ENCODE measurements at regions not wholly inside any gene's neighbourhood (a gene's known extent, or its start where the extent isn't known, plus 50 kb on each side); places are given as distances from the start of the nearest gene placed in this dataset.

DNA sequence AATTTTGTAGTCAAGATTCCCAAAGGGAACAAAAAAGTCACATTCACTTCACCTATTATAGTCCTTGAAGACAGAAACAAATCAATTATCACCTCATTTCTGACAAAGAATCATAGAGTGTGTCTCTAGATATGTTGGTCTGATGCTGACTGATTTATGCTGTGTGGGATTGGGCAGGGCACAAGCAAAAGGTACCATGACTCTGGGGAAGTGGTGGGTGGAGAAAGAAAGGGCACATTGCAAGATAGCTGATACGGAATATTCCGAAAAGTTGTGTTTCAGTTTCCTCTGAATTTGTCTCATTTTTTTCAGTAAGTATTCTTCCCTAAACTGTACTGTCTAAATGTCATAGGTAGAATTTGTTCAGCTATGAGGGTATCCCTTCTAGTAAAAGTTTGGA lies 268.0 kb downstream of the MREG start:
- no peak overlapping the region for H3K4me3 ChIP-seq (ENCODE audit: low read length in 2 of 2)
- no peaks in the 10 kb centered on the region for H3K9me3 ChIP-seq (ENCODE audit: control insufficient read depth in 2 of 2, insufficient read depth in 1 of 2, low read length in 1 of 2)
- H3K36me3 ChIP-seq (ENCODE audit: control insufficient read depth in 2 of 2, insufficient read depth in 2 of 2, low read length in 1 of 2): no peaks in the 10 kb centered on the region
- H3K27me3 ChIP-seq (ENCODE audit: control insufficient read depth in 2 of 2, insufficient read depth in 1 of 2, low read length in 1 of 2): peaks cover 0 to 13% of the 10 kb centered on the region in 2 donors
- H3K4me1 ChIP-seq (ENCODE audit: control insufficient read depth in 2 of 2, insufficient read depth in 2 of 2, low read length in 2 of 2): peaks cover 0 to 11% of the 10 kb centered on the region in 2 donors
- H3K27ac ChIP-seq (ENCODE audit: low read depth in 1 of 2, low read length in 1 of 2): no peak overlapping the region
- 97% methylated on average over 2 of the region's 2 CpGs for WGBS
- DNase-seq (ENCODE audit: low read depth in 6 of 9, low spot score in 9 of 9): no peak

DNA sequence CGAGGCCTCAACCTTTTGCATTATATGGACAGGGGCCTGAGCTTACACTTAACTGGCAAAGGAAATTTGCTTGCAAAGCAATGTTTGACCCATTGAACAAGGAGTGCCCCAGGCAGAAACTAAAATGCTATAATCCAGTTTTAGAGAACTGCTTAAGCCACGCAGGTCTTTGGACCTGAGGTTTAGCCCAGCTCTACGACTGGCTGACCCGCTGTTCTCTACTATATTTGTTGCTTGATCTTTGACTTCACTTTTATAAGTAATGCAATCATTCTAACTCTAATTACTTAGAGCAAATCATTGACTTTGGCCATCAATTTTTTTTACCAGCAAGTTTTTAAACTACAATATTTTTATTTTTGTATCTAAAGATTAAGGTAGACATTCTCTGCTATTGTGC lies 268.8 kb downstream of the MREG start:
- Histone ChIP-seq H3K4me3 (ENCODE audit: low read length in 2 of 2) (no peak overlapping the region), H3K27me3 (ENCODE audit: control insufficient read depth in 2 of 2, insufficient read depth in 1 of 2, low read length in 1 of 2) (peaks cover 0 to 8% of the 10 kb centered on the region in 2 donors), H3K9me3 (ENCODE audit: control insufficient read depth in 2 of 2, insufficient read depth in 1 of 2, low read length in 1 of 2) (no peaks in the 10 kb centered on the region), H3K36me3 (ENCODE audit: control insufficient read depth in 2 of 2, insufficient read depth in 2 of 2, low read length in 1 of 2) (no peaks in the 10 kb centered on the region), H3K4me1 (ENCODE audit: control insufficient read depth in 2 of 2, insufficient read depth in 2 of 2, low read length in 2 of 2) (peaks cover 0 to 5% of the 10 kb centered on the region in 2 donors), H3K27ac (ENCODE audit: low read depth in 1 of 2, low read length in 1 of 2) (no peak overlapping the region)
- DNase-seq (ENCODE audit: low read depth in 6 of 9, low spot score in 9 of 9): no peak
- 98% methylated on average over 4 of the region's 4 CpGs for WGBS

- H3K36me3 ChIP-seq (ENCODE audit: control insufficient read depth in 2 of 2, insufficient read depth in 2 of 2, low read length in 1 of 2): no peaks in the 10 kb centered on the region
- H3K27ac ChIP-seq (ENCODE audit: low read depth in 1 of 2, low read length in 1 of 2): no peak overlapping the region
- no peaks in the 10 kb centered on the region for H3K27me3 ChIP-seq (ENCODE audit: control insufficient read depth in 2 of 2, insufficient read depth in 1 of 2, low read length in 1 of 2)
- no peak overlapping the region for H3K4me3 ChIP-seq (ENCODE audit: low read length in 2 of 2)
- H3K9me3 ChIP-seq (ENCODE audit: control insufficient read depth in 2 of 2, insufficient read depth in 1 of 2, low read length in 1 of 2): no peaks in the 10 kb centered on the region
- no peak for DNase-seq (ENCODE audit: low read depth in 6 of 9, low spot score in 9 of 9)
- peaks cover 0 to 4% of the 10 kb centered on the region in 2 donors for H3K4me1 ChIP-seq (ENCODE audit: control insufficient read depth in 2 of 2, insufficient read depth in 2 of 2, low read length in 2 of 2)
These were observed 270.3 kb downstream of the MREG start for GRCh38 chr2:215743066-215743465.

- DNase-seq (ENCODE audit: low read depth in 6 of 9, low spot score in 9 of 9): no peak
- Histone ChIP-seq H3K27ac (ENCODE audit: low read depth in 1 of 2, low read length in 1 of 2) (no peak overlapping the region), H3K4me1 (ENCODE audit: control insufficient read depth in 2 of 2, insufficient read depth in 2 of 2, low read length in 2 of 2) (no peaks in the 10 kb centered on the region), H3K36me3 (ENCODE audit: control insufficient read depth in 2 of 2, insufficient read depth in 2 of 2, low read length in 1 of 2) (no peaks in the 10 kb centered on the region), H3K27me3 (ENCODE audit: control insufficient read depth in 2 of 2, insufficient read depth in 1 of 2, low read length in 1 of 2) (no peaks in the 10 kb centered on the region), H3K9me3 (ENCODE audit: control insufficient read depth in 2 of 2, insufficient read depth in 1 of 2, low read length in 1 of 2) (no peaks in the 10 kb centered on the region), H3K4me3 (ENCODE audit: low read length in 2 of 2) (no peak overlapping the region)
- WGBS: 96% methylated on average over 2 of the region's 2 CpGs
These were observed 271.3 kb downstream of the MREG start for GRCh38 chr2:215742021-215742420.

GRCh38 chr2:215740071-215740470 lies 273.3 kb downstream of the MREG start:
- Histone ChIP-seq H3K4me1 (ENCODE audit: control insufficient read depth in 2 of 2, insufficient read depth in 2 of 2, low read length in 2 of 2) (no peaks in the 10 kb centered on the region), H3K36me3 (ENCODE audit: control insufficient read depth in 2 of 2, insufficient read depth in 2 of 2, low read length in 1 of 2) (no peaks in the 10 kb centered on the region), H3K27ac (ENCODE audit: low read depth in 1 of 2, low read length in 1 of 2) (no peak overlapping the region), H3K4me3 (ENCODE audit: low read length in 2 of 2) (no peak overlapping the region), H3K27me3 (ENCODE audit: control insufficient read depth in 2 of 2, insufficient read depth in 1 of 2, low read length in 1 of 2) (no peaks in the 10 kb centered on the region), H3K9me3 (ENCODE audit: control insufficient read depth in 2 of 2, insufficient read depth in 1 of 2, low read length in 1 of 2) (no peaks in the 10 kb centered on the region)
- 95% methylated on average over 6 of the region's 6 CpGs for WGBS
- DNase-seq (ENCODE audit: low read depth in 6 of 9, low spot score in 9 of 9): no peak

DNA sequence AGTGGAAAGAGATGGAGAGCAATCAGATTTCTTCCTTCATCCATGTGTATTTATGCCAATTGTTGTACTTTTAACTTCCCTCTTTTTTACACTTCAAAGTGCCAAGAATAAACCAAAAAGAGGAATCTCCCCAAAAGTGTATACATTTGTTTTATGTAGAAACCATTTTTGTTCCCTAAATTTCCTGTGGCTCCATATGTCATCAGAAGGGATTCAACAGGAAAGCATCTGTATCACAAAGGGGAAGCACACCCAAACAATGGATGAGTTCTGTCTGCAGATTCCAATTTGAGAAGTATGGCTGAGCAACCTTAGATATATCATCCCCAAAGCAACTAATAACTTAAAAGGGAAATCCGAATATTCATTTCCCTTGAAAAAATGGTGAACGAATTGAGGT lies 275.0 kb downstream of the MREG start:
- 95% methylated on average over 2 of the region's 2 CpGs for WGBS
- H3K27ac ChIP-seq (ENCODE audit: low read depth in 1 of 2, low read length in 1 of 2): no peak overlapping the region
- no peaks in the 10 kb centered on the region for H3K9me3 ChIP-seq (ENCODE audit: control insufficient read depth in 2 of 2, insufficient read depth in 1 of 2, low read length in 1 of 2)
- no peaks in the 10 kb centered on the region for H3K27me3 ChIP-seq (ENCODE audit: control insufficient read depth in 2 of 2, insufficient read depth in 1 of 2, low read length in 1 of 2)
- H3K36me3 ChIP-seq (ENCODE audit: control insufficient read depth in 2 of 2, insufficient read depth in 2 of 2, low read length in 1 of 2): no peaks in the 10 kb centered on the region
- H3K4me1 ChIP-seq (ENCODE audit: control insufficient read depth in 2 of 2, insufficient read depth in 2 of 2, low read length in 2 of 2): no peaks in the 10 kb centered on the region
- DNase-seq (ENCODE audit: low read depth in 6 of 9, low spot score in 9 of 9): no peak
- H3K4me3 ChIP-seq (ENCODE audit: low read length in 2 of 2): no peak overlapping the region

GRCh38 chr2:215737477-215737876 lies 275.9 kb downstream of the MREG start:
- no peaks in the 10 kb centered on the region for H3K36me3 ChIP-seq (ENCODE audit: control insufficient read depth in 2 of 2, insufficient read depth in 2 of 2, low read length in 1 of 2)
- no peak overlapping the region for H3K27ac ChIP-seq (ENCODE audit: low read depth in 1 of 2, low read length in 1 of 2)
- H3K9me3 ChIP-seq (ENCODE audit: control insufficient read depth in 2 of 2, insufficient read depth in 1 of 2, low read length in 1 of 2): no peaks in the 10 kb centered on the region
- no peaks in the 10 kb centered on the region for H3K4me1 ChIP-seq (ENCODE audit: control insufficient read depth in 2 of 2, insufficient read depth in 2 of 2, low read length in 2 of 2)
- DNase-seq (ENCODE audit: low read depth in 6 of 9, low spot score in 9 of 9): no peak
- 92% methylated on average over 3 of the region's 3 CpGs for WGBS
- no peaks in the 10 kb centered on the region for H3K27me3 ChIP-seq (ENCODE audit: control insufficient read depth in 2 of 2, insufficient read depth in 1 of 2, low read length in 1 of 2)
- no peak overlapping the region for H3K4me3 ChIP-seq (ENCODE audit: low read length in 2 of 2)

GRCh38 chr2:215736653-215737290 lies 276.6 kb downstream of the MREG start:
- 94% methylated on average over 4 of the region's 4 CpGs for WGBS
- no peaks in the 10 kb centered on the region for H3K36me3 ChIP-seq (ENCODE audit: control insufficient read depth in 2 of 2, insufficient read depth in 2 of 2, low read length in 1 of 2)
- no peak for DNase-seq (ENCODE audit: low read depth in 6 of 9, low spot score in 9 of 9)
- H3K27me3 ChIP-seq (ENCODE audit: control insufficient read depth in 2 of 2, insufficient read depth in 1 of 2, low read length in 1 of 2): no peaks in the 10 kb centered on the region
- no peaks in the 10 kb centered on the region for H3K4me1 ChIP-seq (ENCODE audit: control insufficient read depth in 2 of 2, insufficient read depth in 2 of 2, low read length in 2 of 2)
- no peak overlapping the region for H3K27ac ChIP-seq (ENCODE audit: low read depth in 1 of 2, low read length in 1 of 2)
- no peaks in the 10 kb centered on the region for H3K9me3 ChIP-seq (ENCODE audit: control insufficient read depth in 2 of 2, insufficient read depth in 1 of 2, low read length in 1 of 2)
- H3K4me3 ChIP-seq (ENCODE audit: low read length in 2 of 2): no peak overlapping the region

DNA sequence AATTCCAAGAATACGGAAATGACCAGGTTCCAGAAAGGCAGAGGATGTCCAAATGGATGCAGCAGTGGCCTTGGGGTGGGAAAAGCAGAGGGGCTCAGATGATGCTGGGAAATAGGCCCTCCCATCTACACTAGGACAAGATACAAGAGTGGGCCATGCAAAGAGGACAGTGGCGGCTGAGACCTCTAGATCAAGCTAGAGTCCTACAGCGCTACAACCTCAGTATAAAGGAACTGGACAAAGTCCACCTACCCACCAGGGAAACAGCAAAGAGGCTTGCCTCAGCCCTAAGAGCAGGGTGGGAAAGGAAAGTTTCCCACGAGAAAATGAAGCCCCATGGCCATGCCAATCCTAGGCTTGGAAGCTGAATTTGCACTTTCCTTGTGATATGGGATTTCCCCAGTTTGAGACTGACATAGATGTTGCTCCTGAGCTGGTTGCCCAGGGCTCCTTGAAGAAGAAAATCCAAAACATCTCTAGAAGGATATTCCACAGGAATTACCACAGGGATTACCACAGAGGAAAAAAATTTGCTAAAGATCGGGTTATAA lies 282.2 kb downstream of the MREG start:
- no peak overlapping the region for H3K4me3 ChIP-seq (ENCODE audit: low read length in 2 of 2)
- no peaks in the 10 kb centered on the region for H3K27me3 ChIP-seq (ENCODE audit: control insufficient read depth in 2 of 2, insufficient read depth in 1 of 2, low read length in 1 of 2)
- no peak overlapping the region for H3K27ac ChIP-seq (ENCODE audit: low read depth in 1 of 2, low read length in 1 of 2)
- H3K36me3 ChIP-seq (ENCODE audit: control insufficient read depth in 2 of 2, insufficient read depth in 2 of 2, low read length in 1 of 2): no peaks in the 10 kb centered on the region
- no peak for DNase-seq (ENCODE audit: low read depth in 6 of 9, low spot score in 9 of 9)
- WGBS: 94% methylated on average over 5 of the region's 5 CpGs
- peaks cover 0 to 2% of the 10 kb centered on the region in 2 donors for H3K4me1 ChIP-seq (ENCODE audit: control insufficient read depth in 2 of 2, insufficient read depth in 2 of 2, low read length in 2 of 2)
- no peaks in the 10 kb centered on the region for H3K9me3 ChIP-seq (ENCODE audit: control insufficient read depth in 2 of 2, insufficient read depth in 1 of 2, low read length in 1 of 2)

Data from thymus (tissue), 11 donors.